Testis (tissue), 2 donors: ENCODE measurements at regions not wholly inside any gene's neighbourhood (a gene's known extent, or its start where the extent isn't known, plus 50 kb on each side); places are given as distances from the start of the nearest gene placed in this dataset.

ENCODE experiments used
- DNase-seq: peaks from one replicate; pipeline ENCODE4 v3.0.0-alpha.2; 2019
- H3K27ac ChIP-seq, 2 donors: fragments of 200-600 bp; sonication (generic); one replicate each; pipeline ENCODE4 v1.5.1; 2019
- H3K27me3 ChIP-seq: fragments of 200-600 bp; sonication (generic); one replicate; pipeline ENCODE4 v1.5.1; 2019
- H3K36me3 ChIP-seq: fragments of 200-600 bp; sonication (generic); one replicate; pipeline ENCODE4 v1.5.1; 2017; ENCODE audit warnings: low read depth; ENCODE audit errors: missing control alignments
- H3K4me1 ChIP-seq: fragments of 200-600 bp; sonication (generic); one replicate; pipeline ENCODE4 v1.5.1; 2019
- H3K4me3 ChIP-seq, 2 donors: fragments of 200-600 bp; sonication (generic); one replicate each; pipeline ENCODE4 v1.5.1; 2017 to 2019
- H3K9me3 ChIP-seq: fragments of 200-600 bp; sonication (generic); one replicate; pipeline ENCODE4 v1.5.1; 2017
- POLR2A ChIP-seq: fragments of 450-650 bp; IDR thresholded peaks from one replicate; pipeline ENCODE4 v1.6.1; 2017; ENCODE audit warnings: antibody characterized with exemption, mild to moderate bottlenecking, moderate library complexity
- WGBS, 2 donors: methylation state at CpG; one replicate each; pipeline ENCODE4 v1.1.5; 2018; 5-methylcytosine and 5-hydroxymethylcytosine counted together
- intact Hi-C: fragments of 100-400 bp; cut with DNase I; formaldehyde crosslinking; loops from one replicate; pipeline ENCODE4 v1.15.1; 2023; ENCODE audit warnings: low total_unique reads
- TF ChIP-seq, protein P1 (sequence below), 3 experiments: fragments of 450-650 bp in 2 of 3; fragments of 200-600 bp in 1 of 3; sonication (generic) in 1 of 3; IDR thresholded peaks; one replicate each; pipeline ENCODE4 v1.5.1; 2016 to 2019; ENCODE audit warnings: antibody characterized with exemption in 3 of 3, mild to moderate bottlenecking in 2 of 3, moderate library complexity in 1 of 3

DNA sequence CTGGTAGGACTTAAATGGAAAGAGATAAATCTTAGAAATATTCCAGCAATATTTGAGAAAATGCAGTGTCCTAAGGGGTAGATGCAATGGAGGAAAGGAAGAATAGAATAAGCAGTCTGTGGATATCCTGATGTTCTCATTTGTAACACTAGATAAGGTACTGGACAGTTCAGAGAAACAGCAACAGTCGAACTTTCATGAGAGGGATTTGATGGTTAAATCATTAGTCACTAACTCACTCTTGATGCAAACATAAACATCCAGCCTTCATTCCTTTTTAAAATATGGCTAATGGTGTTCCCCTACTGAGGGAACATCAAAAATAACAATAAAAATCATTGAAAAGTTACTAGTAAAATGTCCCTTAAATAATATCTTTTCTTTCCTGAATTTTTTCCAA lies 211.4 kb upstream of the SLC39A10 start:
- Histone ChIP-seq H3K27ac (no peak overlapping the region), H3K4me3 (no peak overlapping the region), H3K9me3 (no peaks in the 10 kb centered on the region), H3K36me3 (no peaks in the 10 kb centered on the region), H3K4me1 (no peaks in the 10 kb centered on the region), H3K27me3 (no peaks in the 10 kb centered on the region)
- TF ChIP-seq, protein P1, sequence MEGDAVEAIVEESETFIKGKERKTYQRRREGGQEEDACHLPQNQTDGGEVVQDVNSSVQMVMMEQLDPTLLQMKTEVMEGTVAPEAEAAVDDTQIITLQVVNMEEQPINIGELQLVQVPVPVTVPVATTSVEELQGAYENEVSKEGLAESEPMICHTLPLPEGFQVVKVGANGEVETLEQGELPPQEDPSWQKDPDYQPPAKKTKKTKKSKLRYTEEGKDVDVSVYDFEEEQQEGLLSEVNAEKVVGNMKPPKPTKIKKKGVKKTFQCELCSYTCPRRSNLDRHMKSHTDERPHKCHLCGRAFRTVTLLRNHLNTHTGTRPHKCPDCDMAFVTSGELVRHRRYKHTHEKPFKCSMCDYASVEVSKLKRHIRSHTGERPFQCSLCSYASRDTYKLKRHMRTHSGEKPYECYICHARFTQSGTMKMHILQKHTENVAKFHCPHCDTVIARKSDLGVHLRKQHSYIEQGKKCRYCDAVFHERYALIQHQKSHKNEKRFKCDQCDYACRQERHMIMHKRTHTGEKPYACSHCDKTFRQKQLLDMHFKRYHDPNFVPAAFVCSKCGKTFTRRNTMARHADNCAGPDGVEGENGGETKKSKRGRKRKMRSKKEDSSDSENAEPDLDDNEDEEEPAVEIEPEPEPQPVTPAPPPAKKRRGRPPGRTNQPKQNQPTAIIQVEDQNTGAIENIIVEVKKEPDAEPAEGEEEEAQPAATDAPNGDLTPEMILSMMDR (IDR thresholded peaks at IDR 0.05) = no peak
- DNase-seq = no peak
- intact Hi-C loops = no loop called here
- WGBS, 2 donors = 57 to 58% methylated on average over 1 of the region's 1 CpG

DNA sequence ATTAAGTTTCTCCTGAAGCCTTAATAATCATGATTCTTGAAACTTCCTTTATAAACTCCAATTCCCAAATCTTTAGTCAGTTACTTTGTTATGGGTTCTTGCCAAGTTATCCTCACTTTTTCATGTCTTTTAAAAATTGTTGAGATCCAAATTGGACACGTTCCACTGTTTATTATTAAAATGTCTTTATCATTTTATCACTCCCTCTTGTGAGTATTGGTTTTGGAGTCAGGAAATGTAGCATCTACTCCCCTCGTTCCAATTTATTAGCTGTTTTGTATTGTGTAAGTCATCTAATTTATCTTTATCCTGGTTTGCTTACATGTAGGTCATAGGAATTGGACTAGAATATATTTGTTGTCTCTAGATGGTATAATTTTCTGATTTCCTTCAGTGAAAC lies 213.1 kb upstream of the SLC39A10 start:
- no peaks in the 10 kb centered on the region for H3K9me3 ChIP-seq
- no peaks in the 10 kb centered on the region for H3K27me3 ChIP-seq
- DNase-seq = no peak
- no peak overlapping the region for H3K27ac ChIP-seq
- no peaks in the 10 kb centered on the region for H3K4me1 ChIP-seq
- intact Hi-C loops = no loop called here
- 44 to 59% methylated on average over 2 of the region's 2 CpGs for WGBS, 2 donors
- H3K4me3 ChIP-seq = no peak overlapping the region
- no peaks in the 10 kb centered on the region for H3K36me3 ChIP-seq
- no peak for TF ChIP-seq POLR2A
- TF ChIP-seq, protein P1 (IDR thresholded peaks at IDR 0.05) = no peak

DNA sequence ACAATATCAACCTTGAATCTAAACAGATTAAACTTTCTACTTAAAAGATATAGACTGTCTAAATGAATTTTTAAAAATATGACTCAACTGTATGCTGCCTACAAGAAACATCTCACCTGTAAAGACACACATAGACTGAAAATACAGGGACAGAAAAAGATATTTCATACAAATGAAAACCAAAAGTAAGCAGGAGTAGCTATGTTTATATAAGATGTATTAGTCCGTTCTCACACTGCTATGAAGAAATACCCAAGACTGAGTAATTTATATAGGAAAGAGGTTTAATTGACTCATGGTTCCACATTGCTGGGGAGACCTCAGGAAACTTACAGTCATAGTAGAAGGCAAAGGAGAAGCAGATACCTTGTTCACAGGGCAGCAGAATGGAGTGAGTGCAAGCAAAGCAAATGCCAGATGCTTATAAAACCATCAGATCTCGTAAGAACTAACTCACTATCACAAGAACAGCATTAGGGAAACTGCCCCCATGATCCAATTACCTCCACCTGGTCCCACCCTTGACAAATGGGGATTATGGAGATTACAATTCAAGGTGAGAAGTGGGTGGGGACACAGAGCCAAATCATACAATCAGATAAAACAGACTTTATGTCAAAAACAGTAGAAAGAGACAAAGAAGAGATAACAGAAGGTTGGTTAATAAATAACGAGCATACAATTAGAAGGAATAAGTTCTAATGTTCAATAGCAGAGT lies 214.4 kb upstream of the SLC39A10 start:
- H3K4me3 ChIP-seq = no peak overlapping the region
- no peak for DNase-seq
- intact Hi-C loops = no loop called here
- WGBS, 2 donors = 89 to 95% methylated on average over 3 of the region's 3 CpGs
- no peaks in the 10 kb centered on the region for H3K9me3 ChIP-seq
- H3K27ac ChIP-seq = no peak overlapping the region
- no peaks in the 10 kb centered on the region for H3K4me1 ChIP-seq
- no peaks in the 10 kb centered on the region for H3K27me3 ChIP-seq
- no peaks in the 10 kb centered on the region for H3K36me3 ChIP-seq
- no peak for TF ChIP-seq POLR2A
- TF ChIP-seq, protein P1 (IDR thresholded peaks at IDR 0.05) = no peak

DNA sequence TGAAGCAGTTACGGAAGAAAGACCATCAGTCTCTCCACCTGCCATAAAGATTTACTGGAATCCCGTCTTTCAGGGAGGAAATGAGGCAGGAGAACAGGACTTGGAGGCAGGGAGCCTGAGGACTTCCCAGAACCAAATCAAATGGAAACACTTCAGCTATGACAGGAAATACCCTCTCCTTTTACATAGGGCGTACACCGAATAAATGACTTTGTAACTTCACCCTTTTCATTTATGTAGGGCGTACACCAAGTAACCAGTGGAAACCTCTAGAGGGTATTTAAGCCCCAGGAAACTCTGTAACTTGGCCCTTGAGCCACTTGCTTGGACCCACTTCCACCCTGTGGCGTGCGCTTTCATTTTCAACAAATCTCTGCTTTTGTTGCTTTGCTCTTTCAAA lies 218.3 kb upstream of the SLC39A10 start:
- Histone ChIP-seq H3K4me3 (no peak overlapping the region), H3K4me1 (no peaks in the 10 kb centered on the region), H3K27me3 (no peaks in the 10 kb centered on the region), H3K9me3 (no peaks in the 10 kb centered on the region), H3K27ac (no peak overlapping the region), H3K36me3 (no peaks in the 10 kb centered on the region)
- 94 to 96% methylated on average over 7 of the region's 7 CpGs for WGBS, 2 donors
- TF ChIP-seq POLR2A = no peak
- TF ChIP-seq, protein P1 (IDR thresholded peaks at IDR 0.05) = no peak
- no peak for DNase-seq
- intact Hi-C loops = no loop called here

DNA sequence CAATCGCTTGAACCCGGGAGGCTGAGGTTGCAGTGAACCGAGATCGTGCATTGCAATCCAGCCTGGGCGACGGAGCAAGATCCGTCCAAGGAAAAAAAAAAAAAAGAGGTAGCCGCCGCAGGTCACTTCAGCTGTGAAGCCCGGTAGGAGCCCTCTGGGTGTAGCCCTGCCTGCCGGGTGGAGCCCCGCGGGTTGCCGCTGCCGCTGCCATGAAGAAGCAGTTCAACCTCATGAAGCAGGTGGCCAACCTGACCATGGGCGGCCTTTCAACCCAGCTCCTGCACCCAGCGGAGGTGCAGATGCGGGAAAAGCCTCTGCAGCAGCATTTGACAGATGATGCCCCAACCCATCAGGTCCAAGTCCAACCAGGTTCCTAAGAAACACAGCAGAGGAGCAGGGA lies 219.5 kb upstream of the SLC39A10 start:
- Histone ChIP-seq H3K4me3 (no peak overlapping the region), H3K4me1 (no peaks in the 10 kb centered on the region), H3K36me3 (no peaks in the 10 kb centered on the region), H3K27ac (no peak overlapping the region), H3K9me3 (no peaks in the 10 kb centered on the region), H3K27me3 (no peaks in the 10 kb centered on the region)
- DNase-seq = no peak
- TF ChIP-seq, protein P1 (IDR thresholded peaks at IDR 0.05) = no peak
- no peak for TF ChIP-seq POLR2A
- 83 to 84% methylated on average over 11 to 18 of the region's 18 CpGs for WGBS, 2 donors
- intact Hi-C loops = no loop called here
